HCT116 (cell line): ENCODE measurements at regions not wholly inside any gene's neighbourhood (a gene's known extent, or its start where the extent isn't known, plus 50 kb on each side); places are given as distances from the start of the nearest gene placed in this dataset.

ENCODE experiments used
- ATAC-seq: fragments of 200-7000 bp; cut with Tn5 transposase; 2 replicates; pipeline ENCODE4 v1.9.1; 2020; ENCODE audit warnings: mild to moderate bottlenecking, moderate library complexity
- BruUV-seq: library from RNA; stranded (reverse); fragments of 400-500 nt; replicated peaks from 2 replicates; lab custom pipeline; 2021; lab: Mats Ljungman, UMichigan
- CTCF ChIA-PET: fragments of 300-600 bp; sonication (Branson Sonifier 250); formaldehyde crosslinking; loops from one replicate; lab custom pipeline; 2021; ENCODE audit warnings: antibody characterized with exemption; lab: Charles Lee
- POLR2A ChIA-PET: fragments of 300-600, 350-600 bp; sonication (Branson Sonifier 250); formaldehyde crosslinking; loops from one replicate; lab custom pipeline; 2021; ENCODE audit warnings: antibody characterized with exemption; lab: Charles Lee
- RAD21 ChIA-PET, 2 experiments: fragments of 300-600 bp; sonication (Branson Sonifier 250); formaldehyde crosslinking; loops; one replicate each; lab custom pipeline; 2023; ENCODE audit warnings: low total read pairs in 2 of 2; ENCODE audit not compliant: uncharacterized antibody in 2 of 2, unreplicated experiment in 2 of 2, low non-redundant PET in 1 of 2; lab: Charles Lee
- DNase-seq: peaks from one replicate; pipeline ENCODE4 v3.0.0-alpha.2; 2010; ENCODE audit warnings: low read depth, low spot score
- H2AFZ ChIP-seq: fragments of 200-600 bp; shearing (Covaris generic), sonication (generic); 2 replicates; pipeline ENCODE4 v1.6.1; 2017; ENCODE audit warnings: low read depth, mixed run types, mixed read lengths, antibody characterized with exemption, low read length; ENCODE audit not compliant: poor library complexity, severe bottlenecking
- H3K27ac ChIP-seq: 2 replicates; pipeline ENCODE4 v1.5.1; 2012; ENCODE audit warnings: low read depth, low read length
- H3K27me3 ChIP-seq: fragments of 200-600 bp; sonication (generic); 2 replicates; pipeline ENCODE4 v1.6.1; 2016; ENCODE audit warnings: mixed run types, low read length, mixed read lengths; ENCODE audit not compliant: insufficient read depth
- H3K36me3 ChIP-seq, 2 experiments: fragments of 200-500 bp in 1 of 2; fragments of 200-600 bp in 1 of 2; sonication (Bioruptor generic) in 1 of 2; sonication (generic) in 1 of 2; 2 replicates each; pipeline versions ENCODE4 v1.5.1 to v1.6.1; 2014 to 2016; ENCODE audit warnings: low read length in 2 of 2, inconsistent platforms in 1 of 2, mixed read lengths in 1 of 2, mixed run types in 1 of 2; ENCODE audit not compliant: insufficient read depth in 2 of 2, control insufficient read depth in 1 of 2
- H3K4me1 ChIP-seq, 2 experiments: fragments of 200-600 bp in 1 of 2; sonication (generic) in 1 of 2; 2 replicates each; pipeline versions ENCODE4 v1.5.1 to v1.6.1; 2012 to 2017; ENCODE audit warnings: low read length in 2 of 2, inconsistent platforms in 1 of 2, mild to moderate bottlenecking in 1 of 2, mixed read lengths in 1 of 2, mixed run types in 1 of 2, moderate library complexity in 1 of 2; ENCODE audit not compliant: insufficient read depth in 2 of 2, control insufficient read depth in 1 of 2
- H3K4me2 ChIP-seq: fragments of 200-600 bp; sonication (generic); 2 replicates; pipeline ENCODE4 v1.6.1; 2017; ENCODE audit warnings: mixed run types, low read length, mixed read lengths
- H3K4me3 ChIP-seq, 2 experiments: fragments of 200-600 bp in 1 of 2; sonication (generic) in 1 of 2; replicated peaks in 1 of 2; 2 replicates each; pipeline ENCODE4 v1.5.1; 2011 to 2016; ENCODE audit warnings: low read length in 2 of 2, control low read depth in 1 of 2, low read depth in 1 of 2, mild to moderate bottlenecking in 1 of 2, mixed read lengths in 1 of 2, mixed run types in 1 of 2
- H3K79me2 ChIP-seq: fragments of 200-600 bp; sonication (generic); 2 replicates; pipeline ENCODE4 v1.6.1; 2017; ENCODE audit warnings: mild to moderate bottlenecking, mixed run types, low read length, moderate library complexity, mixed read lengths; ENCODE audit not compliant: insufficient read depth
- H3K9ac ChIP-seq: fragments of 200-600 bp; sonication (generic); 2 replicates; pipeline ENCODE4 v1.6.1; 2016; ENCODE audit warnings: low read length, mixed read lengths
- H3K9me2 ChIP-seq: fragments of 200-600 bp; sonication (generic), shearing (Covaris generic); 2 replicates; pipeline ENCODE4 v1.6.1; 2017; ENCODE audit warnings: mixed run types, mild to moderate bottlenecking, moderate library complexity; ENCODE audit not compliant: insufficient read depth
- H3K9me3 ChIP-seq, 2 experiments: fragments of 200-500 bp in 1 of 2; fragments of 200-600 bp in 1 of 2; sonication (Bioruptor generic) in 1 of 2; sonication (generic) in 1 of 2; 2 replicates each; pipeline ENCODE4 v1.6.1; 2014 to 2017; ENCODE audit warnings: low read length in 2 of 2, mixed read lengths in 2 of 2, inconsistent platforms in 1 of 2, low read depth in 1 of 2, mild to moderate bottlenecking in 1 of 2, mixed run types in 1 of 2, moderate library complexity in 1 of 2; ENCODE audit not compliant: control insufficient read depth in 1 of 2, insufficient read depth in 1 of 2
- H4K20me1 ChIP-seq: fragments of 200-600 bp; sonication (generic), shearing (Covaris generic); 2 replicates; pipeline ENCODE4 v1.6.1; 2017; ENCODE audit warnings: mixed run types, mild to moderate bottlenecking, moderate library complexity; ENCODE audit not compliant: insufficient read depth
- CBX3 ChIP-seq: IDR thresholded peaks from 2 replicates; pipeline ENCODE4 v1.6.1; 2012; ENCODE audit warnings: low read depth
- EGR1 ChIP-seq: IDR thresholded peaks from 2 replicates; pipeline ENCODE4 v1.6.1; 2012; ENCODE audit warnings: low read depth
- EZH2 ChIP-seq: fragments of 200-600 bp; sonication (generic); IDR thresholded peaks from 2 replicates; pipeline ENCODE4 v1.6.1; 2017; ENCODE audit warnings: antibody characterized with exemption, mixed run types
- EZH2phosphoT487 ChIP-seq: fragments of 200-600 bp; IDR thresholded peaks from 2 replicates; pipeline ENCODE4 v1.6.1; 2018; ENCODE audit warnings: antibody characterized with exemption, borderline replicate concordance
- FOSL1 ChIP-seq: IDR thresholded peaks from 2 replicates; pipeline ENCODE4 v1.6.1; 2012; ENCODE audit warnings: low read depth
- JUND ChIP-seq: IDR thresholded peaks from 2 replicates; pipeline ENCODE4 v1.6.1; 2012
- POLR2AphosphoS5 ChIP-seq: IDR thresholded peaks from 2 replicates; pipeline ENCODE4 v1.6.1; 2011; ENCODE audit warnings: mild to moderate bottlenecking, low read depth, low read length, moderate library complexity
- RAD21 ChIP-seq: IDR thresholded peaks from 2 replicates; pipeline ENCODE4 v1.6.1; 2012; ENCODE audit warnings: low read depth, mild to moderate bottlenecking
- SIN3A ChIP-seq: IDR thresholded peaks from 2 replicates; pipeline ENCODE4 v1.6.1; 2012; ENCODE audit warnings: low read depth
- SP1 ChIP-seq: IDR thresholded peaks from 2 replicates; pipeline ENCODE4 v1.6.1; 2012; ENCODE audit warnings: low read depth
- SRF ChIP-seq: IDR thresholded peaks from 2 replicates; pipeline ENCODE4 v1.6.1; 2012; ENCODE audit warnings: low read depth
- TCF7L2 ChIP-seq: IDR thresholded peaks from 2 replicates; pipeline ENCODE4 v1.7.0; 2011; ENCODE audit warnings: borderline replicate concordance, inconsistent platforms; ENCODE audit not compliant: insufficient read depth, insufficient read length; ENCODE audit errors: extremely low read depth
- YY1 ChIP-seq: IDR thresholded peaks from 2 replicates; pipeline ENCODE4 v1.6.1; 2011; ENCODE audit warnings: low read length, low read depth, moderate library complexity, mild to moderate bottlenecking; ENCODE audit not compliant: insufficient replicate concordance; ENCODE audit errors: extremely low read depth
- ZFX ChIP-seq: fragments of 450-650 bp; IDR thresholded peaks from 2 replicates; pipeline ENCODE4 v1.6.1; 2017
- intact Hi-C: fragments of 100-400 bp; cut with micrococcal nuclease; formaldehyde crosslinking; loops from 2 replicates; pipeline ENCODE4 v1.10.0; 2022
- TF ChIP-seq, protein P1 (sequence below), 3 experiments: fragments of 200-600 bp in 1 of 3; sonication (generic) in 1 of 3; IDR thresholded peaks in 2 of 3; conservative IDR thresholded peaks in 1 of 3; 2 replicates each; pipeline ENCODE4 v1.5.1; 2012 to 2017; ENCODE audit warnings: low read depth in 2 of 3, low read length in 2 of 3, antibody characterized with exemption in 1 of 3, borderline replicate concordance in 1 of 3, control low read depth in 1 of 3, mild to moderate bottlenecking in 1 of 3, mixed read lengths in 1 of 3, mixed run types in 1 of 3, moderate library complexity in 1 of 3; ENCODE audit not compliant: insufficient read depth in 1 of 3
- TF ChIP-seq, protein P2 (sequence below): IDR thresholded peaks from 2 replicates; pipeline ENCODE4 v1.6.1; 2011; ENCODE audit warnings: mild to moderate bottlenecking, low read length, moderate library complexity; ENCODE audit not compliant: insufficient replicate concordance; ENCODE audit errors: extremely low read depth
- TF ChIP-seq, protein P3 (sequence below): IDR thresholded peaks from 2 replicates; pipeline ENCODE4 v1.6.1; 2012; ENCODE audit warnings: low read depth
- TF ChIP-seq, protein P4 (sequence below): IDR thresholded peaks from 2 replicates; pipeline ENCODE4 v1.6.1; 2012
- TF ChIP-seq, protein P5 (sequence below): IDR thresholded peaks from 2 replicates; pipeline ENCODE4 v1.6.1; 2012

DNA sequence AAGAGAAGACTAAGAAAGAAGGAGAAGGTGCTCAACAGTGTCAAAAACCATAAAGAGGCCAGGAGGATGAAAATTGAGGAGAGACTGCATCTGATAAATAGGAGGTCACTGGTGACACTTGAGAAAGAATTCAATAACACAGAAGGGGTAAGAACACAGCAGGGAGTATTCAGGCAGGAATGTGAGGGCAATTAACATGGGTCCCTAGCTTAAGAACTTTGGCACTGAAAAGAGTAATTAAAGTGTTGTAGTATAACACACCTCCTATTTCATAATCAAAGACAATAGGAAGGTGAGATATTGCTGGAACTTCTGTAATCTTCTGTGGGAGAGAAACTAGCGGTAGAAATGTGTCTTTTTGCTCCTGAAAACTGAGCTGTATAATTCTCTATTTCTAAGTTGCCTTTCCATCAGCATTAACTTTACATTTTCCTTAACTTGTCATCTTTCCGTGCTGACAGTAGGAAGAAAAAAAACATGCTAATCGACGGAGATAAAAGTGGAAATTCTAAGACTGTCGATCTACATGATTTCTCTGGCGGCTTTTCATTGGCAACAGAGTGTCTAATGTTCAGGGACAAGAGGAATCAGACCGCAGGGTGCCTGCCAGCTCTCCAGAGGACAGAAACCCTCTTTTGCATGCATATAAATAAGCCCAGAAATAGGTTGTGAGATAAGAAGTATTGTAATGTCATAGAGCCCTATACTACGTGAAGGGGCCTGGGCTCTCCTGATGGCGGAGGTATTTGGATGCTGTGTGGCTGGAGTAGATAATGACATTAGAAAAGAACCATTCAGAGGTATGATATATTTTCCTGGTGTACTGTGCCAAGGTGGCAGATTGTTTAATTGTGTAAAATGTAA, 147.9 kb upstream of the GAP43 start:
- Histone ChIP-seq H3K9me3 (no peaks in the 10 kb centered on the region), H3K9me2 (no peaks in the 10 kb centered on the region), H3K79me2 (no peaks in the 10 kb centered on the region), H4K20me1 (no peaks in the 10 kb centered on the region), H3K36me3 (no peaks in the 10 kb centered on the region), H3K4me1 (no peaks in the 10 kb centered on the region), H3K27ac (no peak overlapping the region), H3K27me3 (no peaks in the 10 kb centered on the region), H2AFZ (no peak overlapping the region), H3K9ac (no peak overlapping the region), H3K4me3 (no peak overlapping the region), H3K4me2 (no peak overlapping the region)
- POLR2A ChIA-PET: no interaction called here
- DNase-seq (no peak), ATAC-seq (no peak)
- intact Hi-C loops: no loop called here
- no TSS peak for BruUV-seq
- RAD21 ChIA-PET: no interaction called here
- TF ChIP-seq, protein P1, sequence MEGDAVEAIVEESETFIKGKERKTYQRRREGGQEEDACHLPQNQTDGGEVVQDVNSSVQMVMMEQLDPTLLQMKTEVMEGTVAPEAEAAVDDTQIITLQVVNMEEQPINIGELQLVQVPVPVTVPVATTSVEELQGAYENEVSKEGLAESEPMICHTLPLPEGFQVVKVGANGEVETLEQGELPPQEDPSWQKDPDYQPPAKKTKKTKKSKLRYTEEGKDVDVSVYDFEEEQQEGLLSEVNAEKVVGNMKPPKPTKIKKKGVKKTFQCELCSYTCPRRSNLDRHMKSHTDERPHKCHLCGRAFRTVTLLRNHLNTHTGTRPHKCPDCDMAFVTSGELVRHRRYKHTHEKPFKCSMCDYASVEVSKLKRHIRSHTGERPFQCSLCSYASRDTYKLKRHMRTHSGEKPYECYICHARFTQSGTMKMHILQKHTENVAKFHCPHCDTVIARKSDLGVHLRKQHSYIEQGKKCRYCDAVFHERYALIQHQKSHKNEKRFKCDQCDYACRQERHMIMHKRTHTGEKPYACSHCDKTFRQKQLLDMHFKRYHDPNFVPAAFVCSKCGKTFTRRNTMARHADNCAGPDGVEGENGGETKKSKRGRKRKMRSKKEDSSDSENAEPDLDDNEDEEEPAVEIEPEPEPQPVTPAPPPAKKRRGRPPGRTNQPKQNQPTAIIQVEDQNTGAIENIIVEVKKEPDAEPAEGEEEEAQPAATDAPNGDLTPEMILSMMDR (IDR thresholded peaks at IDR 0.05 in 2 of 3, conservative IDR thresholded peaks at IDR 0.05 in 1 of 3; ENCODE audit: borderline replicate concordance in 1 of 3, insufficient read depth in 1 of 3, low read depth in 2 of 3, low read length in 2 of 3): no peak
- no peak for TF ChIP-seq RAD21
- TF ChIP-seq, protein P2, sequence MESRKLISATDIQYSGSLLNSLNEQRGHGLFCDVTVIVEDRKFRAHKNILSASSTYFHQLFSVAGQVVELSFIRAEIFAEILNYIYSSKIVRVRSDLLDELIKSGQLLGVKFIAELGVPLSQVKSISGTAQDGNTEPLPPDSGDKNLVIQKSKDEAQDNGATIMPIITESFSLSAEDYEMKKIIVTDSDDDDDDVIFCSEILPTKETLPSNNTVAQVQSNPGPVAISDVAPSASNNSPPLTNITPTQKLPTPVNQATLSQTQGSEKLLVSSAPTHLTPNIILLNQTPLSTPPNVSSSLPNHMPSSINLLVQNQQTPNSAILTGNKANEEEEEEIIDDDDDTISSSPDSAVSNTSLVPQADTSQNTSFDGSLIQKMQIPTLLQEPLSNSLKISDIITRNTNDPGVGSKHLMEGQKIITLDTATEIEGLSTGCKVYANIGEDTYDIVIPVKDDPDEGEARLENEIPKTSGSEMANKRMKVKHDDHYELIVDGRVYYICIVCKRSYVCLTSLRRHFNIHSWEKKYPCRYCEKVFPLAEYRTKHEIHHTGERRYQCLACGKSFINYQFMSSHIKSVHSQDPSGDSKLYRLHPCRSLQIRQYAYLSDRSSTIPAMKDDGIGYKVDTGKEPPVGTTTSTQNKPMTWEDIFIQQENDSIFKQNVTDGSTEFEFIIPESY: no peak
- TF ChIP-seq CBX3: no peak
- TF ChIP-seq YY1: no peak
- TF ChIP-seq EGR1: no peak
- TF ChIP-seq, protein P3, sequence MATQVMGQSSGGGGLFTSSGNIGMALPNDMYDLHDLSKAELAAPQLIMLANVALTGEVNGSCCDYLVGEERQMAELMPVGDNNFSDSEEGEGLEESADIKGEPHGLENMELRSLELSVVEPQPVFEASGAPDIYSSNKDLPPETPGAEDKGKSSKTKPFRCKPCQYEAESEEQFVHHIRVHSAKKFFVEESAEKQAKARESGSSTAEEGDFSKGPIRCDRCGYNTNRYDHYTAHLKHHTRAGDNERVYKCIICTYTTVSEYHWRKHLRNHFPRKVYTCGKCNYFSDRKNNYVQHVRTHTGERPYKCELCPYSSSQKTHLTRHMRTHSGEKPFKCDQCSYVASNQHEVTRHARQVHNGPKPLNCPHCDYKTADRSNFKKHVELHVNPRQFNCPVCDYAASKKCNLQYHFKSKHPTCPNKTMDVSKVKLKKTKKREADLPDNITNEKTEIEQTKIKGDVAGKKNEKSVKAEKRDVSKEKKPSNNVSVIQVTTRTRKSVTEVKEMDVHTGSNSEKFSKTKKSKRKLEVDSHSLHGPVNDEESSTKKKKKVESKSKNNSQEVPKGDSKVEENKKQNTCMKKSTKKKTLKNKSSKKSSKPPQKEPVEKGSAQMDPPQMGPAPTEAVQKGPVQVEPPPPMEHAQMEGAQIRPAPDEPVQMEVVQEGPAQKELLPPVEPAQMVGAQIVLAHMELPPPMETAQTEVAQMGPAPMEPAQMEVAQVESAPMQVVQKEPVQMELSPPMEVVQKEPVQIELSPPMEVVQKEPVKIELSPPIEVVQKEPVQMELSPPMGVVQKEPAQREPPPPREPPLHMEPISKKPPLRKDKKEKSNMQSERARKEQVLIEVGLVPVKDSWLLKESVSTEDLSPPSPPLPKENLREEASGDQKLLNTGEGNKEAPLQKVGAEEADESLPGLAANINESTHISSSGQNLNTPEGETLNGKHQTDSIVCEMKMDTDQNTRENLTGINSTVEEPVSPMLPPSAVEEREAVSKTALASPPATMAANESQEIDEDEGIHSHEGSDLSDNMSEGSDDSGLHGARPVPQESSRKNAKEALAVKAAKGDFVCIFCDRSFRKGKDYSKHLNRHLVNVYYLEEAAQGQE: no peak
- TF ChIP-seq POLR2AphosphoS5: no peak
- no peak for TF ChIP-seq ZFX
- TF ChIP-seq, protein P4, sequence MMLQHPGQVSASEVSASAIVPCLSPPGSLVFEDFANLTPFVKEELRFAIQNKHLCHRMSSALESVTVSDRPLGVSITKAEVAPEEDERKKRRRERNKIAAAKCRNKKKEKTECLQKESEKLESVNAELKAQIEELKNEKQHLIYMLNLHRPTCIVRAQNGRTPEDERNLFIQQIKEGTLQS: no peak
- TF ChIP-seq SRF: no peak
- no peak for TF ChIP-seq EZH2
- TF ChIP-seq EZH2phosphoT487: no peak
- no peak for TF ChIP-seq SIN3A
- TF ChIP-seq JUND: no peak
- TF ChIP-seq, protein P5, sequence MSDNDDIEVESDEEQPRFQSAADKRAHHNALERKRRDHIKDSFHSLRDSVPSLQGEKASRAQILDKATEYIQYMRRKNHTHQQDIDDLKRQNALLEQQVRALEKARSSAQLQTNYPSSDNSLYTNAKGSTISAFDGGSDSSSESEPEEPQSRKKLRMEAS: no peak
- TF ChIP-seq FOSL1: no peak
- no peak for TF ChIP-seq SP1
- no peak for TF ChIP-seq TCF7L2
- CTCF ChIA-PET: no interaction called here
